HG02623 (cell line): ENCODE measurements at regions not wholly inside any gene's neighbourhood (a gene's known extent, or its start where the extent isn't known, plus 50 kb on each side); places are given as distances from the start of the nearest gene placed in this dataset.

Experiments
- ATAC-seq: cut with Tn5 transposase; IDR thresholded peaks from one replicate; pipeline ENCODE4 v1.9.1; 2021; ENCODE audit warnings: moderate library complexity; ENCODE audit not compliant: unreplicated experiment

DNA sequence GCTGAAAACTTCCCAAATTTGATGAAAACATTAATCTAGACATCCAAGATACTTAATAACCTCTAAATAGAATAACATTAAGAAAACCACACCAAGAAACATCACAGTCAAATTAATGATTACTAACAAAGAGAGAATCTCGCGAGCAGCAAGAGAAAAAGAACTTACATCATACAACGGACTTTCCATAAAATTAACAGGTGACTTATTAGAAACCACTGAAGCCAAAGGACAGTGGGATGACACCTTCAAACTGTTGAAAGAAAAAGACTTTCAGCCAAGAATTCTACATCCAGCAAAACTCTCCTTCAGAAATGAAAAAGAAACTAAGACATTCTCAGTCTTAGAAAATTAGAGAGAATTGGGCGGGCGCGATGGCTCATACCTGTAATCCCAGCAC lies 232.0 kb downstream of the SNCA start:
- ATAC-seq: no peak

DNA sequence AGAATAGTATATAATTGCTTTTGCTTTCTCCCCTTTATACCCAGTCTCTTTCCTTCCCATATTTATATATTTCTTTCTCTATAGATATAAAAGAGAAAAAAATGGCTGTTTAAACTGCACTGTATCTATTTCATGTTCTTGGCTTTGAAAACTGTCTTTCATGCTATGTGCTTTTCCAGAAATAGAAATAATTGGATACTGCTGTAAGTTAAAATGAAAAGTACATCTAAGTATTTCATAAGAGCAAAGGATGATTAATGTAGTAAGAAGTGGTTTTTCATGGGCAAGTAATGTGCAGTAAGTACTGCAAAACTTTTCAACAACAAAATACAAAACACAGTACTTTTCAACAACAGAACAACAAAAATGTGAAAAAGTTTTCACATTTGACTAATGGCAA lies 237.9 kb downstream of the SNCA start:
- ATAC-seq: no peak

DNA sequence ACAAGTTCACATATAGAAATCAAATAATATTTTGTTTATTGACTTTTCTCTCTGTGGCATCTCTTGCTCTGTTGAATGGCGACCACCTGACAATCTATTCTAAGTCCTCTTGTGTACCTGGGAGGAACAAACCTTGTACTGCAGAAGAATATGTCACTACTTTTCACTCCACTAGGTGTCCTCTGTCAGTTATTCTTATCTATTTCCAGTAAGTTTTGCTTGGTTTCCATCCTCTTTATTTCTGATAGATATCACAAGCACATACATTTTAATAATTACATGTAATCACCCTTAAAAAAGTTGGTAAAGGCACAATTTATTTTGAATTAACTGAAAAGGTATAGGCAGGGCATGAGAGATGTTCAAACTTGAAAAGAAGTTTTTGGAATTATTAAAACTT lies 238.4 kb downstream of the SNCA start:
- no peak for ATAC-seq

DNA sequence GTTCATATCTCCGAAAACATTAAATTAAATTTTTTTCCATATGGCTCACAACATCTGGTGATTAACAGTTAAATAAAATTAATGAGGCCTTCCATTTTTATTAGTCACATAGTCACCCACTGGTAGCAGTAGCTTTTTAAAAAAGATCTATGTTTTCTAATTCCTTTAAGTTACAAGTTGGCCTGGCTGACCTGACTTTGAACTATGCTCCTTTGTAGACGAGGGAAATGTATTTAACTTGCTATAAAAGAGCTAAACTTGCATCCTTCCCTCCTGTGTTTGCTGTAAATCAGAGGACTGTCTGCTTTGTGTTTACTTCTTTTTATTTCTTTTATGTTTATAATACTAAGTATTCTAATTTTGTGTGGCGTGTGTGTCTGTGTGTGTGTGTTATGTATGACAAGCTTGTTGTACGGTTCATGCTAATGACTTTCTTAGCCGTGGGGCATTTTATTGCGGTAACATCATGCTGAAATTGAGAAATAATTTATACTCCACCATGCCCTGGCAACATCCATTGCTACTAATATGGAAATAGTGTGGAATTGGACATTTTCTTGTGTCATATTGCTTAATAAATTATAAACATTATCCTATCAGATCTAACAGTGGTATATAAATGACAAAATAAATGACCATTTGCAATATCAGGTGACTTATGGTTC lies 241.7 kb downstream of the SNCA start:
- no peak for ATAC-seq

DNA sequence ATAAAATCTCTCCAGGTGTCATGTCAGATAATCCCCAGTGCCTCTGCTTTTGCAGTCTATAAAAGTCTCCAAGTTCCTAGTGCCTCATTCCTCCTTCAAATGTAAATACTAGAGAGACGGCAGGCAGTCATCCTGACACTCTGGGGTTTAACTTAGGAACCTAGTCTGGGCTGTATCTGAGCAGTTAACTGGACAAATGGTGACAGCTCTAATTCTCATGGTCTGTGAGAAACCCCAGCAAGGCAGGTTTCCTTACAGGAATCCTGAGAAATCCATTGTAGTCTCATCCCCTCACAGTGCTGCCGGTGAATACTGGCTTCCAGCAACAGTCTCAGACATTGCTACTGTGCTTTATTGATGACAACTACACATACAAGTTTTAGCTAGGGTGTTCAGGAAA lies 246.8 kb downstream of the SNCA start:
- no peak for ATAC-seq

DNA sequence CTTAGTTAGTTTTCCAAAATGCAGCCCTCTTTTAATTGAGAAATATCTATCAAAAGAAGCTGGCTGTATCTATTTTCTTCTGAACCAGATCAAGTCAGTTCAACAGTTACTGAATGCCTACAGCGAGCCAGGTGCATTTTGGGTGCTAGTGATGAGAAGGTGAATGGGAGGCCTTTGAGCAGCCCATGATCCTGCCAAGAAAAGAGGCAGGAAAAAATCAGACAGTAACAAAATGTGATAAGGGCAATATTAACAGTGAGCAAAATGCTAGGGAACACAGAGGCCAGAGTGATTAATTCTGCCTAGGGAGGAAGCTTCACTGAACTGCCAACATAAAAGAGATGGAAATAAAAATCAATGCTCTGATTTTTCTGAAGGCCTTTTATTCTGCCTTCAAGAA lies 248.5 kb downstream of the SNCA start:
- no peak for ATAC-seq

DNA sequence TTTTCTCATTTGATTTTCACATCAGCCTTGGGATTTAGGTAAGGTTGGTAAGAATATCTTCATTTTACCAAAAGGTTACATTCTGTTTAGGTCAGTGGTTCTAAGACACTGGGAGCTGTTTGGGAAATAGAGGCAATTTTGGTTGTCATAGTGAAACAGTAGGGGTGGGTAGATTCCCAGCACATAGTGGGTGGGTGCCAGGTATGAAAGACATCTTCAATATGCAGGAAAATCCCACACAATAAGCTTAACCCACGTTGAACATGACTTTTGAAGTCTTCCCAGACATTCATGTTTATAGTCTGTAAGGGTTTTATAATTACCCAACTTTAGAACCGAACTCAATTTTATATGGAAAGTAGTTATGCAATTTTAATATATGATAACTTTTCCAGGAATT lies 249.6 kb downstream of the SNCA start:
- no peak for ATAC-seq

DNA sequence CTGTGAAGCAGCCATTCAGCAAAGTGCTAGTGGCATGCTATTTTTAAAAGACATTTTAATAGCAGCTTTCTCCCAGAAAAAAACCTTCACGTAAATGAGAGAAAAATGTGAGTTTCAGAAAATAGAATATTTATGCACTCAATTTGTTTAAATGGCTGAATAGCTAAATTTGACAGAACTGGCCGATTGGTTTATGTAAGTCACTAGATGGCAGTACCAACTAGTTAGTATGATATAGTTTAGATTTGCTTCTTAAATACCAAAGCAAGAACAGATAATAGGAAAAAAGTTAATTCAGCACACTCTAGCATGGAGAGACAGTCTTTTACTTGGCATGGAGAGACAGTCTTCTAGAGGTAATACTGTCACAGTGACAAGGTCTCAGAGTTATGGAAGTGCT lies 250.1 kb downstream of the SNCA start:
- ATAC-seq: no peak

DNA sequence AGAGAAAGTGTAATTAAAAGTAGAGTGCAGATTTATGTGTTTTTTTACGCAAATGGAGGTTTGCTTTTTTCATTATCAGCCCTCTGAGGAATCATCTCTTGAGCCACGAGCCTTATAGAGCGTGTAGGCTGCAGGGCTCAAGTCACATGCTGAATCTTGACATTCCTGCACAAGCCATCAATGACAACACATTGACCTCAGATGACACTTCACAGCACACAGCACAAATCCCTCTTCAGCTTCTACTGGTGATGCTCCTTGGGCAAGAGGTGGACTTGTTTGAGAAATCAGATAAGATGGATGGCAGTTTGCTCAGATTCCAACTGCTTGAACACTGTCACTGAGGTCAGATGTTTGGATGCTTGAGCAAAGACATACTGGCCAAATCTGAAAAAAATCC lies 250.6 kb downstream of the SNCA start:
- no peak for ATAC-seq

DNA sequence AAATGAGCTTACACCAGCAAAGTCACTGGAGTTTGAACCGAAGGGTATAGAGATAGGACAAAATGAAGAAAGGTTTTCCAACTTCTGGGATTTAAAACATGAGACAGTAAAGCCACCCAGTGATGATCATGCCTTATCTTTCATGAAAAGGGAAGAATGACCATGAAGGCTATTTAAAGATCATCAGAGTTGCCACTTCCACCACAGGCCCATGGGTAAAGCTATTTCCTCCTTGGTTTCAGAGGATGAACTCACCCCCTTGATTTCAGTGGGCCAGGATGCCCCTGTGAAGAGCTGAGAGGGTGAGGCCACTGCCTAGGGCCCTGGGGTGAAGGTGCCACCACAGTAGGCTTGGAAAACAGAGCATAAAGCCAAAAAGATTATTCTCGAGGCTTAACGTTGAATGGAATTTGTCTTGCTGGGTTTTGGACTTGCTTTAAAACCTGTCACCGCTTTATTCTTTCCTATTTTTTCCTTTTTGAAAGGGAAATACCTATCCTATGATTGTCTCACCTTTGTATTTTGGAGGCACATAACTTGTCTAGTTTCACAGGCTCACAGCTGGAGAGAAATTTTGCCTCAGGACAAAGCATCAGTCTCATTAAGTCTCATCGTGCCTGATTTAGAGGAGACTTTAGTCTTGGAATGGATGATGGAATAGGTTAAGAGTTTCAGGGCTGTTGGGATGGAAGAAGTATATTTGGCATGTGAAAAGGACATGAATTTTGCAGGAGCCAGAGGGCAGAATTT lies 254.0 kb downstream of the SNCA start:
- ATAC-seq: no peak

DNA sequence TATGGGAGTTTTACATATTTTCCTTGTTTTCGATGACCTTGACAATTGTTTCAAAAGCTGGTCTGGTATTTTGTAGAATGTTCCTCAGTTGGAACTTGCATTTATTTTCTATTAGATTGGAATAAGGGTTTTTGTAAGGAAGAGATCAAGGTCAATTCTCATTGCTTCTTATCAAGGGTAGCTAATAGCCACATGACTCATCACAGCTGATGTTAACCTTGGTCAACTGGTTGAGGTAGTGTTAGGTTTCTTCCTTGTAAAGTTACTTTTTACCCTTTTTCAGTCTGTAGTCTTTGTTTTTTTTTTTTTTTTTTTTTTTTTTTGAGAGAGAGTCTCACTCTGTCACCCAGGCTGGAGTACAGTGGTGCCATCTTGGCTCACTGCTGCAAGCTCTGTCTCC lies 257.2 kb downstream of the SNCA start:
- ATAC-seq: no peak

DNA sequence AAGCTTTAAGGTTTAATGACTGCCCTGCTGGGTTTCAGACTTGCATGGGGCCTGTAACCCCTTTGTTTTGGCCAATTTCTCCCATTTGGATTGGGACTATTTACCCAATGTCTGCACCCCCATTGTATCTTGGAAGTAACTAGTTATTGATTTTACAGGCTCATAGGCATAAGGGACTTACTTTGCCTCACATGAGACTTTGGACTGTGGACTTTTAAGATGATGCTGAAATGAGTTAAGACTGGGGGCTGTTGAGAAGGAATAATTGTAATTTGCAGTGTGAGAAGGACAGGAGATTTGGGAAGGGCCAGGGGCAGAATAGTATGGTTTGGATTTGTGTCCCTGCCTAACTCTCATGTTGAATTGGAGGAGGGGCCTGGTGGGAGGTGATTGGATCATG lies 260.7 kb downstream of the SNCA start:
- ATAC-seq: no peak

DNA sequence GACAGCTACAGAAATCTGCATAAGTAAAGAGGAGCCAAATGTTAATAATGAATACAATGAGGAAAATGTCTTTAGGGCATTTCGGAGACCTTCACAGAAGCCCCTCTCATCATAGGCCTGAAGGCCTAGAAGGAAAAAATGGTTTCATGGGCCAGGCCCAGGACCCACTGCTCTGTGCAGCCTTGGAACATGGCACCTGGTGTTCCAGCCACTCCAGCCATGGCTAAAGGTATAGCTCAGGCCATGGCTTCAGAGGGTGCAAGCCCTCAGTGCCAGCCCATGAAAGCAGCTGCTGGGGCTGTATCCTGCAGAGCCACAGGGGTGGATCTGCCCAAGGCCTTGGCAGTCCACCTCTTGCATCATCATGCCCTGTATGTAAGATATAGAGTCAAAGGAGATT lies 261.1 kb downstream of the SNCA start:
- ATAC-seq: no peak

DNA sequence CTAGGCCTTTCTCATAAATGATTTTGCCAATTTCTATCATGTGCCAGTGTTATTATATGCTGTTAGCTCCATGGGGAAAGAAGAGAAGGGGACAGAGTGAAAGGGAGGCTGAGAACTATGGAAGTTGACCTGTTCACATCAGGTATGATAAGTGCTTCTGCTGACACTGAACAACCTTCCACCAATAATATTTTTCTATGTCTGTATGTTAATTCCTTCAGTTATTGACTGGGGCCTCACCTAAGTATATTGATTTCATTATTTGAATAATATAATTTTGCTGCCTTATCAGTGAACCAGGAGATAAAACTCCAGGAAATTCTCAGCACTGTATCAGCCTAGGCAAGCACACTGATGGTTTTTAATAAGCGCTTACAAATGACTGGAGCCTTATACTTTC lies 262.8 kb downstream of the SNCA start:
- ATAC-seq: no peak

DNA sequence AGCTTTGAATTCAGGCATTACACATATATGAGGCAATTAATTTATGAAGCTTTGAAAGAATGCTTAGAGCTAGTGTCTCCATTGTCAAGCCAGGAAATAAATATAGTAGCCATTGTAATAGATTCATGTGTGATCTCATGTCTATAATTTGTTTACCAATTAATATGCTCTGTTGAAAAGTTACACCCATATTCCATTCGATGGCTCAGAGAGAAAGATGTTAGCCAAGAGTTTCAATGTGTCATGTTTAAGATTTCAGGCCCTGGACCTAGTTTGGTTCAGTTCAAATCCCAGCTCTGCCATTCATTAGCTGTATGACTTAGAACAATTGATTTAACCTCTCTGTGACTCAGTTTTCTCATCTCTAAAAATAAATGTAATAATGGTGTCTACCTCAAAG lies 263.3 kb downstream of the SNCA start:
- ATAC-seq: no peak

DNA sequence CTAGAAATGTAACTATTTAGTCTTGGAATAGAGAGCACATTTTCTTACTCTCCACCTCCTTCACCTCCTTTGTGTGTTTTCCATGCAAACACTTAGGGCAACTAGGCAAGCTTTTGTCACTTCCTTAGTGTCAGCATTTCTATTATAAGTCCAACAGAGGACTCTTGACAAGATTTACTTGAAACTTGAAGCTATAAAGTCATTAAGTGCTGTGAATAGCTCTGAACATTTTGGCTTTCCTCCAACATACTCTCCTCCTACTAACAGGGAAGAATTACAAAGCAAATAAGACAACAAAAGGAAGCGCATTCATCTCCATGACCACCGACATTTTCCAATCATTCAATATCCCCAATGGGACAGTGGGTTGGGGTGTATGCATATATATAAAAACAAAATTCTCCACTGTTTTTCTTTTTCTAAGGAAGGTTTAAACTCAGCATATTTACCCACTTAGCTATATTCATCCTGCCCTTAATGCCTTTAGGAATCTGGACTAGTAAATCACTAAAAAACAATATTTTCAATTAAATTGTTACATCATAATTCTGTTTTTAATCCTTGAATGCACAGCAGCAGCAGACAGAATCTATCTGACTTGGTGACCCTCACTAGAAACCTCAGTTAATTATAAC lies 264.6 kb downstream of the SNCA start:
- no peak for ATAC-seq

DNA sequence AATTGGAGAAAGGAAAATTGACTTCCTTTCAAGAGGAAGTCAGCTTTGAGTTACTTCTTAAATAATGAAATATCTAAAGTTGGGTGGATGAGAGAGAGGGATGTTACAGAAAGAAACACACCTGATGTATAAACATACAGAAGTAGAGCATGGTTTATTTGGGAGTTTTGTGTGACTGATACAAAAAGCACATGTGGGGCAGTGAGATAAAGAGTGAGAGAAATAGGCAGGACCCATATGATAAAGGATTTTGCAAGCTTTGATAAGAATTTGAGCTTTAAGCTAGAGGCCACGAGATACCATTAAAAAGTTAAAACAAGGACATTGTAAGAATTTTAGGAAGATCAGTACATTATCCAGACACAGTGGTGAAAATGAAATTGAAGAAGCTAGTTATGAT lies 263.3 kb upstream of the GPRIN3 start:
- no peak for ATAC-seq

DNA sequence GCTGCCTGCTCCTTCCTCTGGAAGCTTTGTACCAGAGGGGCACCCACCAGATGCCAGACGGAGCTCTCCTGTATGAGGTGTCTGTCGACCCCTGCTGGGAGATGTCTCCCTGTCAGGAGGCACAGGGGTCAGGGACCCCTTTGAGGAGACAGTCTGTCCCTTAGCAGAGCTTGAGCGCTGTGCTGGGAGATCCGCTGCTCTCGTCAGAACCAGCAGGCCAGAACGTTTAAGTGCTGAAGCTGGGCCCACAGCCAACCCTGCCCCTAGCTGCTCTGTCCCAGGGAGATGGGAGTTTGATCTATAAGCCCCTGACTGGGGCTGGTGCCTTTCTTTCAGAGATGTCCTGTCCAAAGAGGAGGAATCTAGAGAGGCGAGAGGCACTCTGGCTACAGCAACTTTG lies 260.3 kb upstream of the GPRIN3 start:
- ATAC-seq: no peak

DNA sequence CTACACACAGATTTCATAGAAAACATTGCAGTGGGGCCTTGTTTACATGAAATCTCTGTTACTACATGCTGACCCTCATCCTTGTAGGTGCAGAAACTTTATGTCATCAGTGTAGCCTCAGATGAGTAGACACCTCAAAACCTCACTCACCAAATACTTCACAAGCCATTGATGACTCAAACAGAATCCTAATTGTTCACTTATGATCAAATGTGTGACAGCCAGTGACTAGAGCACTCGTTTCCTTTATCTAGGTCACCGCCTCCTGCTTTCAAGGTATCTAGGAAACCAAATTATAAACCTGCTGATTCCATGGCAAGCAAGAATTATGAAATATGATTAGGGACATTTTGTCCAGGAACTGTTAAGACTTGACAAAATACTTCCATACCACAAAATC lies 255.8 kb upstream of the GPRIN3 start:
- peak; percentile 77 for ATAC-seq

DNA sequence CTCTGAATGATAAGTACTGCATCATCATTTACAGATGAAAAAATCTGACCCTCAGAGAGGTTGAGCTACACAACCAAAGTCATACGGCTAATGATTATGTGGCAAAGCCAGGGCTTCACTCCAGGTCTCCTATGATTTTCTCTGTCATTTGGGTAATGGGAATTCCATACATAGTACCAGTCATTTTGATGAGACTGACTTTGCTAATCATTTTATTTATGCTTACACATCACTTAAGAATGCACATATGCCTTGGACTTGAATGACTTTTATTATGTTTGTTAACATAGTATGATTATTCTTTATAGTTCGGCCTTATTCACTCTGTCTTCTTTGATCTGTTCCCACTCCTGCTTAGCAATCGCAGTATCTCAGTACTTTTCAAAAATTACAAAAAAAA lies 255.1 kb upstream of the GPRIN3 start:
- ATAC-seq: no peak

DNA sequence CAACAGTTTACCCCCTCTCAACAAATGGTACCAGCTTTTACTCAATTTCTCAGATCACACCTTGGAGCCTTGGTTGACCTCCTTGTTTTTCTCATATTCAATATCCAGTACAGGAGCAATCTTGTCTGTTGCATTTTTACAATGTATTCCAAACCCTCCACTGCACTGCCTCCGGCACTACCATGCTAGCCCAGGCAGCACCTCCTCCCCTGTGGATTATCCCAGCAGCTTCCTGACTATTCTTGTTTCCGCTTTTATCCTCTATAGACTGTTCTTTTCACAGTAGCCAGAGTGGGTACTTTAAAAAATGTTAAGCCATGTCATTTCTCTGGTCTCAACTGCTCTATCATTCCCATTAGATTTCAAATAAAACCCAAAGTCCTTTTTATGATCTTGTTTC lies 253.4 kb upstream of the GPRIN3 start:
- no peak for ATAC-seq

DNA sequence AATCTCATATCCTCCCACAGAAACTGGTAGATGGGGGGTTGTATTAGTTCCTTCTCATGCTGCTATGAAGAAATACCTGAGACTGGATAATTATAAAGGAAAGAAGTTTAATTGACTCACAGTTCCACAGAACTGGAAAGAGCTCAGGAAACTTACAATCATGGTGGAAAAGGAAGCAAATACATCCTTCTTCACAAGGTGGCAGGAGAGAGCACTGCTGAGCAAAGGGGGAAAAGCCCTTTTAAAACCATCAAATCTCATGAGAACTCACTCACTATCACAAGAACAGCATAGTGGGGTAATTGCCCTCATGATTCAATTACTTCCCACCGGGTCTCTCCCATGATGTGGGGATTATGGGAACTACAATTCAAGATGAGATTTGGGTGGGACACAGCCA lies 250.5 kb upstream of the GPRIN3 start:
- no peak for ATAC-seq
